ENCODE measurements at regions not wholly inside any gene's neighbourhood (a gene's known extent, or its start where the extent isn't known, plus 50 kb on each side); places are given as distances from the start of the nearest gene placed in this dataset.

DNA sequence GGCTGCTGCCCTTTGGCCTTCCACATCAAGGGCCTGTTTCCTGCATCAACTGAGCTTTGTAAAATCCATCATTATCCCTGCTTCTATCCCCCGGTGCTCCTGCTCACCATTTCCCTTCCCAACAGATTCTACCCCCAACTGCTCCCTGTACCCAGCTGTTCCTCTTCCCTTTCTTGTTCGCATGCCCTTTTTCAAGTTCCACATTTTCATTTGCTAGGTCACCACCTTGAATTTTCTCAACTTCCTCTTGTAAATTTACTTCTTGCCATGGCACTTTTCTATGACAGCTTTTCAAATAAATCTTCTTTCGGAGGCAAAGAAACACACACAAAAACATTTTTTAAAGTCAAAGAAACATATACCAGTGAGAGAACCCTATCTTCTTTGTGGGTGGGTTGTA, 330.5 kb upstream of the ADGRL2 start:
- no peak for FAIRE-seq

DNA sequence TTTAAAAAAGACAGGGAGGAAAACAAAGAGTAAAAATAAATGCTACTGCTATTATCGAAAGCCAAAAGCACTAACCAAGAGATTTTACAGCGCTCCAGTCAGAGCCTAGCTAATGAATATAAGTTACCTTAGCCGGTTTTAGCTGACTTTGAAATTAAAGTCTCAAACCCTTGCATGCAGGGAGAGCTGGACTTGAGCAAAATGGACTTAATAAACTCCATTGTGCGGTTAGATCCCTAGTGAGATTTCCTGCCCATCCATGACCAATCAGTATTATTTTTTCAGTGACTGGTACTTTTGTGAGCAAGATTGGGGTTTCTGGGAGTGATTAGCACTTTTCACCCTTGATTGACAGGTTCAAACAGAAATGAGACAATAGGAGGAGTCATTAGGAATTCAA, 333.4 kb upstream of the ADGRL2 start:
- no peak for FAIRE-seq

DNA sequence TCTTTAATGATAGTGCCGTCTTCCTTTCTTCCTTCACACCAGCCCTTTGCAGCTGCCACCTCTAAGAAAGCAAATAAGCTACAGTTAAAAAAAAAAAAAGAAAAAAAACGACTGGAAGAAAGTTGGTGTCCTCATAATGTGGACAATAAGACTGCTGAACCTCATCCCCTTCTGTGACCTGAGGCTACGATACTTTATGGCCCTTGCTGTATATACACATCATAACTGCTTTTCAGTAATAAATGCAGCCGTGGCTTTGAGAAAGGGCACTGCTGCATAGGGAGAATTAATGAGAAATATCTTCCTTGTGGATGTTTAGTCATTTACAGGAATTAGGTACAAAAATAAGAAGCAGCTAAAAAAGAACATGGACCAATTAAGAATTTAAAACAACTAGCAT, 333.8 kb upstream of the ADGRL2 start:
- FAIRE-seq = no peak

GRCh38 chr1:81463936-81464837, 336.5 kb upstream of the ADGRL2 start:
- FAIRE-seq = no peak

GRCh38 chr1:81459043-81459442, 341.7 kb upstream of the ADGRL2 start:
- FAIRE-seq = no peak

GRCh38 chr1:81458186-81458585, 342.5 kb upstream of the ADGRL2 start:
- no peak for FAIRE-seq

- no peak for FAIRE-seq
Measured at GRCh38 chr1:81455481-81455880, 345.3 kb upstream of the ADGRL2 start.

DNA sequence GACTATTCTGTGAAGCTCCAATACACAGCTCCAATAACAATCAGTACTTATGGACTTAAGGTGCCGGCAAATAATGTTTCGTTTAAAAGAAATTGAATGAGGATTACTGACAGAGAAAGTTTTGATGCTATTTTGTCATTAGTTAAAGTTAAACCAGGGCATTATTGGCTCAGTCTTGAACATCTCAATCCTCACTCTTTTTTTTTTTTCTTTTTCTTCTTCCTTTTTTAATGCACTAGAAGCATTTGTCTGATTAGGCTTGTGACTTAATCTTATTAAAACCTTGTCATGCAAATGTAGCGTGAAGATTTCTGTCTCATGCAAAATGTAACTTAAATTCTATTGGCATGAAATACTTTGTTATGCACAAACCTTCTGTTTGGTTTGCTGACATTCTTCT, 346.8 kb upstream of the ADGRL2 start:
- no peak for FAIRE-seq

- FAIRE-seq = no peak
Measured at GRCh38 chr1:81453367-81453703, 347.4 kb upstream of the ADGRL2 start.

DNA sequence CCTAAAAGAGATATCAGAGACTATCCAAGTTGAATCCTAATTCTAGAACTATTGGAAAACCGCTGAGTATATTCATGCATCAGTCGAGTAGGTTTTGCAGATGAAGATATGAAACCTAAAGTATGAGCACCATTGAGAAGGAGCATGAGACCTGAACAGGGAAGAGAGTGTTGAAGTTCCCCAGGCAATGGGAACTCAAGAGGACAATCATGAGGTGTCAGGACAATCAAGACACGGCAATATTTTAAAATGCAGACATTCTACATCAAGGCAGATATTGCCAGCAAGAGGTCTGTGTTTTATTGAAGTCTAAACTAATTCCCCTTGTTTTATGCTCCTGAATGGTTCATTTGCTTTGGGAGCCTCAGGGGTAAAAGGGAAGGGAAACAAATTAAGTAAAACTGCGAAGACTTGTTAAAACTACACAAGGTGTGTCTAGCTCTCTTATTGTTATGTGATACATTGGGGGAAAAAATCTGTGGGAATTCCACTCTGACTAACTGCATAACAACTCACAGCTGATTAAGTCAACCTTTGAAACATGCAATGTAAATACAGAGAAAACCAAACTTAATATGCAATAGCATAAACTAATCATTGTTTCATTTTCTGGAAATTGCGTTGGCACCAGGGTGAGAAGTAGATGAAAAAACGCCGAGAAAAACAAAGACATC, 347.9 kb upstream of the ADGRL2 start:
- no peak for FAIRE-seq

DNA sequence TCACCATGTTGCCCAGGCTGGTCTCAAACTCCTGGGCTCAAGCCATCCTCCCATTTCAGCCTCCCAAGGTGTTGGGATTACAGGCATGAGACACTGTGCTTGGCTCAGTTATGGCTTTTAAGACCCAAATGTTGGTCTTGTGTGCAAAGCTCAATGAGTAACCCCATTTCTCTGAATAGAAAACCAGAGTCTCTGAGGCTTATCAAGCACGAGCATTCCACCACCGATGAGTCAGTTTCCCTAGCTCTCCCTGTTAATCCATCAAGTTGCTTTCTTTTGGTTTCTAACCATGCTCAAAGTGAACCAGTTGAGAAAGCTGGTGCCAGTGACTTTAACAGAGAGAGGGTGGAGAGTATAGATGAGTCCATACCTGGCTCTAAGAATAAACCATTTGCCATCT, 350.9 kb upstream of the ADGRL2 start:
- FAIRE-seq = no peak

DNA sequence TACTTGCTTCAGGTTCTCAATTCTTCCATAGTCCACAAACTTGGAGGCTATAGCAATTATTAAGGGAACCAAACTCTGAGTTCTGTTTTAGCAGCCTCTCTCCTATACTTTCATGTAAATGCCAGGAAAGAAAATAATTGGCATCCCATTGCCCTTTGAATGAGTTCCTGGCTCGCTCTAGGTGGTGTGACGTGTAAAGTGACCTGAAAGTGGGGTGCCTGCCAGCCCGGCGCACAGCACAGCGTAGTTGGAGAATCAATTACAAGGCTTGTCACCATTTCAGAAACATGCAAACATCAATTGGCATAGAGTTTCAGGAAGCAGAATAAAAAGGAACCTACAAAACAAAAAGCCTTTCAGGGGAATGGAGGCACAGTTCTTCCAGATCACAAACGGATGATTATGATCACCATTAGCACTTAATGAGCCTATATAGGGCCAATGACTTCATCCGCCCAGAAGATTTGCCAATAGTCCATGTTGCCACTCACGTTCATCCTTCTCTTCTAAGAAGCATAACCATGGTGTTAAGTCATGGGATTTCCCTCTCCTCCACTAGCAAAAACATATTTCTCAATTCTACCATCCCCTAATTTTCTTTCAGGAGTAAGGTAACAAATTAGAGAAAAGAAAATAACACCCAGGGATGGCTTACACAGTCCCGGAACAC, 354.6 kb upstream of the ADGRL2 start:
- FAIRE-seq = no peak

- no peak for FAIRE-seq
Measured at GRCh38 chr1:81443288-81443687, 357.4 kb upstream of the ADGRL2 start.

DNA sequence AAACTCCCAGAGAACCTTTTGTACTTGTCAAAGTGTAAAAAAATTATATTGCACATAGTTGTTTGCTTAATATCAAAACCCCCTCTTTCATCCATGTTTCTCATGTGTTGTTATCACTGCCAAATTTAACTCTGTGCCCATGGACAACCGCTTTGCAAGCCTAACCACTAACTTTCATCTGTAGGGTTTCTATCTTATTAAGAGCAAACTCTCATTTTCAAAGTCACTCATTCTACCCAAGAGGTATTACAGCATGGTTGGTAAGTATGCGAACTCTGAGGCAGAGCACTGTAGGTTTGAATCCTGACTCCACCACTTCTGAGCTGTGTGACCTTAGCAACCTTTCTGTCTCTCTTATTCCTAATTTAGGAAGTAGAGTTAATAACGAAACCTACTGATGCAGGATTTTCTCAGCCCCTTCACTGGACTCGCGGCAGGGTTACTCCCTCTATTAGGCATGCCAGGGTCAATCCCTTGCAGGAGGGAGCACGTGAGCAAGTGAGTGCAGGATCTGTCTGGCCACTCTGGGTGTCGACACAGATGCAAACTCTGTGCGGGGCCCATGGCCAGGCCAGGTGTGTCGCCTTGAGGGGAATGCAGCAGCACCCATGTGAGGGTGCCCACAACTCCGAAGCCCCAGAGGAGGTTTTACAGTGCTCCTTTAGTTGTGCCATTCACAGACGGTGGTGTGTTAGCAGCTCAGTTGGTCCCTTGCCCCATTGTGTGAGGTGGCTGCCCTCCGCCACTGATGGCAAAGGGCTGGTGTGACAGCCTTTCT, 361.5 kb upstream of the ADGRL2 start:
- FAIRE-seq = no peak

DNA sequence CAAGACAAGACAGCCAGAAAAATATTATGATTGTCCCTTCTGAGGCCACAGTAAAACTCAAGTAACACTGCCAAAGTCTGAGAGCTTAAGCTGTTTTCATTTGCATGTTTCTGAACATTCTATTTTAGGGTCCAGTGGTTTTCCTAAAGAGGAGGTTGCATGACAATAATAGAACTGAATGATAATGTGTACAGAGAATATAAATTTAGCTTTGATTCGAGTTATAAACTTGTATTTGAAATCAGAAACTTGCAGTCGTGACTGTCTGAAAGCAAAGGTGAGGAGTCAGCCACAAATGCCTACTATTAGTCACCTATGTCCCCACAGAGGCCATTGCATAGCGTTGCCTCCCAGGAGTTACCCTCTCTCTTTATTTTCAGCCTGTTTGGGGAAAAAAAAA, 363.1 kb upstream of the ADGRL2 start:
- FAIRE-seq = no peak

DNA sequence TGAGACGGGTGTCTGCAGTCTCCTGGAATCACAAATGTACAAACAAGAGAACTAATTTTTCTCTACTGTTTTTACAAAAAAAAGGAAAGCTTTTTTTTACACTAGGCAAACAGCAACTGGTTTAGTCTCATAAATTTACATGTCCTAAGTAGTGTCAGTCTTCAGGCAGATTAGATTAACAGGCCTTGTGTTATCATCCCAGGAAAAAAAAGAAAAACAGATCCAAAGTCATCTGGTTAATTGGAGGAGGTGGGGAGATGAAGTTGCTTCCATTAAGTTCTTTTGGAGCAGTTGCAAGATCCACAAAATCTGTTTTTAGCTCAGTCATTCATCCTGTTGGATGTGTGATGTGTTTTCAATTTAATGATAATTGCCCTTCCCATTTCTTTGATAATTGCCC, 363.5 kb upstream of the ADGRL2 start:
- FAIRE-seq = no peak

DNA sequence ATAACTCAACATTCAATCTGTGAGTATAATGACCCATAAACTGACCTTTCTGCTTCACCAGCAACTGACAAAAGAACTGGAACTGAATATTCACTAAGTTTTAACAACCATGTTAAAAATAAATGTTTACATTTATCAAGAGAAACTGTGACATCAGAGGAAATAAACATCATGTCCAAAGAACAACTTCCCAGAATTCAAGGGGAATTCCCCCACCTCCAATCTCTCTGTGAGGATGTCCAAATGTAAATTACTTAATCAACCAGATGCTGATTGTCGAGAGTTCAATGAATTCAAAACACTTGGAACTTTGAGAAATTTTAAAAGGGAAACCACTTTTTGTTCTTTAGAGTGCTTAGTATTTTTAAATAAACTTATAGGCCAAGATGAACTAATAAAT, 365.6 kb upstream of the ADGRL2 start:
- FAIRE-seq = no peak

GRCh38 chr1:81433676-81434075, 367.1 kb upstream of the ADGRL2 start:
- no peak for FAIRE-seq

DNA sequence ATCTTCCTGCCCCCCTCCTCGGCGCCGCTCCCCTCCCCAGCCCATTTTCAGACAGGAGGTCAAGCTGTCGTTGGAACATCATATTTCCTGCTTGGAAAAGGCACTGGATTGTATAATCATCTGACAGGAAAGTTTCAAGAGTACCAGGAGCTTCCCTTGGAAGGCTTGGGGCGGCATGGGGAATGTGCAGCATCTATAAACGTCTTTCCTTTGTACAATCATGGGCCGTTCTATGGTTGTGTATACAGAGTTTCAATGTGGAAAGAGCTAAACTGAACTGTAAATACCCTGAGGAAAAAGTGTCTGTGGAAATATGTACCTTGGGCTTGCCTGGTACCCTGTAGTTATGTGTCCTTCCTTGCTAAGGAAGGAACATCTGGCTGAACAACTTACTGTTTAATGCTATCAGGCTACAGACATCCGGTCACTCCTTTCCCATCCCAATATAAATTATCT, 368.1 kb upstream of the ADGRL2 start:
- FAIRE-seq = no peak

DNA sequence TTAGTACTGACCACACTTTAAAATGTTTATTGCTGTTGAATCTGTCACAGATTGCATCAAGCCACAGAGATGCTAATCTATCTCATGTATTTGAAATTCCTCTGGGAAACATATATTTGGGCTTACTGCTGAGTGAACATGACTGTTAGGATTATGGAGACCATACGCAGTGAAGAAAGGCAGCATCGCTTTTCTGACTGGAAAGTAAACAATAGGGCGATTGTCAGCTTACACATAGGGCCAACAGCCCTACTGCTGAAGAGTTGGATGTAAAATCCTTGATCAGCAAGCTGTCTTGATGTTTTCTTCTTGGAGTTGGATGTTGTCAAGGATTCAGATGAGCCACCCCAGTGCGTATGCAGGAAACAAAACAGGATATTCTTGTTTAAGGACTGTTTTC, 368.7 kb upstream of the ADGRL2 start:
- FAIRE-seq = no peak

- no peak for FAIRE-seq
Measured at GRCh38 chr1:81431624-81432000, 369.1 kb upstream of the ADGRL2 start.

DNA sequence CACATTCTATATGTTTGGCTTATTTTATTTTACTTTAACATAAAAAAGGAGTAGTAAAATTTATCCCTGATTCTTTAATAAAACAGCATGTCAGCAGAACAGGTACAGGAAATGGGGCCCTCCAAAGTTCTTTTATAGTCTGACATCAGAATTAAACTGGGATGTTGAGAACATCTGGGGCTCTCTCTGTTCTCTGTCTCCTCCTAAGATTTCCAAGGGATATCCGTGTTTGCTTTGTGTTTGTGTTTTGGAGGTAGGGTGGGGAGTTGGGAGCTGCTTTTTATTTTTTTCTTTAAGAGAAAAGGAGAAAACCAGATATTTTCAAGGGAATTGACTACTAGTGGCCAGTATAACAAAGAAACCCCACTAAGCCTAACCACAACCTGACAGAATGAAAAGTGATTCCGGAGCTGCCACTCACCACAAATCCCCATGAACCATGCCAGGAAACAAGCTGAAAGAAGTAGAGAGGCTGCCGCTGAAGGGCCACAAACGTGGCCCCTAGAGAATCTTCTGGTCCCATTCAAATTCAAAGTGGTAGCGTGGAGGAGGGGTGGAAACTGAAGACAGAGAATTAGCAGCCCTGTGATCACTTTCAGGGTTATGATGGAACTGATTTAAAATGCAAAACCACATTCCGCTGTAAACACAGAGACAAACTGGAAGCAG, 369.6 kb upstream of the ADGRL2 start:
- FAIRE-seq = no peak

Measured in A204.1 (cell line).